ENCODE measurements at regions not wholly inside any gene's neighbourhood (a gene's known extent, or its start where the extent isn't known, plus 50 kb on each side); places are given as distances from the start of the nearest gene placed in this dataset.

DNA sequence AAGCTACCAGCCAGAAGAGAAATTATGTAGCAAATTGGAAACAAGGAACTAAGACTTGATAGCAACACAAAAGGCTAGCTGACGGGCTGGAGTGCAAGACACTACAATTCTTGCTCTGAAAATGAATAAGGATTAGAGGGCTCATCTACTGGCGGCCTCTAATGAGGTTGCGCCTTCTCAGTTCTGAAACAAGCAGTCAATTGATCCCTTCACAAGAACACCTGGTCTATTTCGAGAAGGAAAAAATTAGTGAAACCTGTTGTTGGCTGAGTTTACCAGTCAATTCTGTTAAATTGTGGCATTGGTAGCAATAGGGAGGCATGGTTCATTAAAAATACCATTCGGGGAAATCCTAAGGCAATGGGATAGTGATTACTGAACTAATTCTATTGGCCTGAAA is 74.8 kb upstream of the JARID2 start:
- TF ChIP-seq ZNF565 (CRISPR knock-in tag; conservative IDR thresholded peaks at IDR 0.05; ENCODE audit: low read depth) (no peak), PATZ1 (CRISPR knock-in tag; IDR thresholded peaks at IDR 0.05; ENCODE audit: borderline replicate concordance) (no peak), CREB5 (CRISPR knock-in tag; IDR thresholded peaks at IDR 0.05; ENCODE audit: low read depth) (no peak), OSR1 (CRISPR knock-in tag; IDR thresholded peaks at IDR 0.05) (no peak), ZFP3 (CRISPR knock-in tag; IDR thresholded peaks at IDR 0.05) (no peak)
- TF ChIP-seq, protein P1, sequence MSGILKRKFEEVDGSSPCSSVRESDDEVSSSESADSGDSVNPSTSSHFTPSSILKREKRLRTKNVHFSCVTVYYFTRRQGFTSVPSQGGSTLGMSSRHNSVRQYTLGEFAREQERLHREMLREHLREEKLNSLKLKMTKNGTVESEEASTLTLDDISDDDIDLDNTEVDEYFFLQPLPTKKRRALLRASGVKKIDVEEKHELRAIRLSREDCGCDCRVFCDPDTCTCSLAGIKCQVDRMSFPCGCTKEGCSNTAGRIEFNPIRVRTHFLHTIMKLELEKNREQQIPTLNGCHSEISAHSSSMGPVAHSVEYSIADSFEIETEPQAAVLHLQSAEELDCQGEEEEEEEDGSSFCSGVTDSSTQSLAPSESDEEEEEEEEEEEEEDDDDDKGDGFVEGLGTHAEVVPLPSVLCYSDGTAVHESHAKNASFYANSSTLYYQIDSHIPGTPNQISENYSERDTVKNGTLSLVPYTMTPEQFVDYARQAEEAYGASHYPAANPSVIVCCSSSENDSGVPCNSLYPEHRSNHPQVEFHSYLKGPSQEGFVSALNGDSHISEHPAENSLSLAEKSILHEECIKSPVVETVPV (CRISPR knock-in tag; IDR thresholded peaks at IDR 0.05), result no peak
